Natural killer cell (primary cell): ENCODE measurements at regions not wholly inside any gene's neighbourhood (a gene's known extent, or its start where the extent isn't known, plus 50 kb on each side); places are given as distances from the start of the nearest gene placed in this dataset.

Experiments used
- ATAC-seq, 3 donors: fragments of 150-1000 bp in 2 of 3; fragments of 200-7000 bp in 1 of 3; cut with Tn5 transposase; 1 replicate in 1 of 3; 2 replicates in 2 of 3; pipeline ENCODE4 v1.10.0; 2021; ENCODE audit warnings: mild to moderate bottlenecking in 2 of 3, moderate library complexity in 2 of 3
- DNase-seq, 2 donors: peaks; one replicate each; pipeline versions ENCODE4 v3.0.0 to v3.0.0-alpha.2; 2013 to 2021; ENCODE audit warnings: mixed read lengths in 1 of 2
- H3K27ac ChIP-seq: one replicate; pipeline ENCODE4 v1.5.1; 2013; ENCODE audit warnings: mild to moderate bottlenecking, low read length
- H3K27me3 ChIP-seq: one replicate; pipeline ENCODE4 v1.6.1; 2013; ENCODE audit warnings: low read length; ENCODE audit not compliant: control insufficient read depth, insufficient read depth
- H3K36me3 ChIP-seq: one replicate; pipeline ENCODE4 v1.6.1; 2013; ENCODE audit warnings: low read length; ENCODE audit not compliant: control insufficient read depth, insufficient read depth
- H3K4me1 ChIP-seq: one replicate; pipeline ENCODE4 v1.6.1; 2013; ENCODE audit warnings: low read length; ENCODE audit not compliant: control insufficient read depth, insufficient read depth
- H3K4me3 ChIP-seq: one replicate; pipeline ENCODE4 v1.5.1; 2013; ENCODE audit warnings: low read length
- H3K9me3 ChIP-seq: one replicate; pipeline ENCODE4 v1.6.1; 2013; ENCODE audit warnings: low read length; ENCODE audit not compliant: control insufficient read depth, insufficient read depth
- H3K27ac Mint-ChIP-seq, 2 donors: one replicate each; pipeline ENCODE4 v1.8.0; 2022; ENCODE audit warnings: mild to moderate bottlenecking in 2 of 2, mixed read lengths in 2 of 2, moderate library complexity in 1 of 2
- H3K27me3 Mint-ChIP-seq, 2 donors: one replicate each; pipeline ENCODE4 v1.8.0; 2022; ENCODE audit warnings: low read depth in 2 of 2, mixed read lengths in 2 of 2
- H3K36me3 Mint-ChIP-seq: one replicate; pipeline ENCODE4 v1.8.0; 2022; ENCODE audit warnings: mixed read lengths
- H3K4me1 Mint-ChIP-seq, 2 donors: one replicate each; pipeline ENCODE4 v1.8.0; 2022; ENCODE audit warnings: mixed read lengths in 2 of 2
- H3K4me3 Mint-ChIP-seq: one replicate; pipeline ENCODE4 v1.8.0; 2022; ENCODE audit warnings: mild to moderate bottlenecking, moderate library complexity, mixed read lengths
- H3K9me3 Mint-ChIP-seq, 2 donors: one replicate each; pipeline ENCODE4 v1.8.0; 2022; ENCODE audit warnings: mixed read lengths in 2 of 2
- WGBS: methylation state at CpG from one replicate; pipeline ENCODE4 v1.1.7; 2013; ENCODE audit warnings: missing lambda C conversion rate; ENCODE audit not compliant: insufficient coverage; 5-methylcytosine and 5-hydroxymethylcytosine counted together
- intact Hi-C: fragments of 100-400 bp; cut with micrococcal nuclease; formaldehyde crosslinking; loops from one replicate; pipeline ENCODE4 v1.14.2; 2022
- TF ChIP-seq, protein P1 (sequence below): fragments of 200-600 bp; IDR thresholded peaks from one replicate; pipeline ENCODE4 v1.8.0; 2022; ENCODE audit warnings: antibody characterized with exemption

DNA sequence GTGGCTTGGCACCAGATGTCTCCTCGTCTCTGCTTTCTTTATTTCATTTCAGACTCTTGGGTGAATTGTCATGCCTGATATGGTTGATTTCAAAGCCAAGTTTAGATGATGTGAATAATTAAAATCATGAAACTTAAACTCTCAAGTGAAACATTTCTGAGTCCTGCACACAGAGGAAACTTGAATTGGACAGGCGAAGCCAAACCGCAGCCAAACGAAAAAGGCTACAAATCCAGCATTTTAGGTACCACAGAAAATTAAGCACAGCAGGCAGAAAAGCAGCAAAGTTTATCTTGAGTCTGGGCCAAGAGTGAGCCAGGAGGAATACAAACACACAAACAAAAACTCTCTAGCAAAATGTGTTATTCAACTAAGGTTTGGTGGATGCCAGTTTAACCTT lies 659.8 kb upstream of the KLF4 start:
- Histone ChIP-seq H3K4me1 (no peaks in the 10 kb centered on the region), H3K27ac (no peak overlapping the region), H3K27me3 (no peaks in the 10 kb centered on the region), H3K4me3 (no peak overlapping the region), H3K36me3 (no peaks in the 10 kb centered on the region), H3K9me3 (no peaks in the 10 kb centered on the region)
- intact Hi-C loops: no loop called here
- TF ChIP-seq, protein P1, sequence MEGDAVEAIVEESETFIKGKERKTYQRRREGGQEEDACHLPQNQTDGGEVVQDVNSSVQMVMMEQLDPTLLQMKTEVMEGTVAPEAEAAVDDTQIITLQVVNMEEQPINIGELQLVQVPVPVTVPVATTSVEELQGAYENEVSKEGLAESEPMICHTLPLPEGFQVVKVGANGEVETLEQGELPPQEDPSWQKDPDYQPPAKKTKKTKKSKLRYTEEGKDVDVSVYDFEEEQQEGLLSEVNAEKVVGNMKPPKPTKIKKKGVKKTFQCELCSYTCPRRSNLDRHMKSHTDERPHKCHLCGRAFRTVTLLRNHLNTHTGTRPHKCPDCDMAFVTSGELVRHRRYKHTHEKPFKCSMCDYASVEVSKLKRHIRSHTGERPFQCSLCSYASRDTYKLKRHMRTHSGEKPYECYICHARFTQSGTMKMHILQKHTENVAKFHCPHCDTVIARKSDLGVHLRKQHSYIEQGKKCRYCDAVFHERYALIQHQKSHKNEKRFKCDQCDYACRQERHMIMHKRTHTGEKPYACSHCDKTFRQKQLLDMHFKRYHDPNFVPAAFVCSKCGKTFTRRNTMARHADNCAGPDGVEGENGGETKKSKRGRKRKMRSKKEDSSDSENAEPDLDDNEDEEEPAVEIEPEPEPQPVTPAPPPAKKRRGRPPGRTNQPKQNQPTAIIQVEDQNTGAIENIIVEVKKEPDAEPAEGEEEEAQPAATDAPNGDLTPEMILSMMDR: no peak
- Mint-ChIP-seq H3K4me1 (no peaks in the 10 kb centered on the region), H3K4me3 (no peak overlapping the region), H3K27ac (no peak overlapping the region), H3K36me3 (peaks cover 7% of the 10 kb centered on the region), H3K9me3 (peaks cover 6 to 10% of the 10 kb centered on the region in 2 donors), H3K27me3 (no peaks in the 10 kb centered on the region)
- WGBS: 89% methylated on average over 4 of the region's 4 CpGs
- no peak for ATAC-seq
- no peak for DNase-seq

DNA sequence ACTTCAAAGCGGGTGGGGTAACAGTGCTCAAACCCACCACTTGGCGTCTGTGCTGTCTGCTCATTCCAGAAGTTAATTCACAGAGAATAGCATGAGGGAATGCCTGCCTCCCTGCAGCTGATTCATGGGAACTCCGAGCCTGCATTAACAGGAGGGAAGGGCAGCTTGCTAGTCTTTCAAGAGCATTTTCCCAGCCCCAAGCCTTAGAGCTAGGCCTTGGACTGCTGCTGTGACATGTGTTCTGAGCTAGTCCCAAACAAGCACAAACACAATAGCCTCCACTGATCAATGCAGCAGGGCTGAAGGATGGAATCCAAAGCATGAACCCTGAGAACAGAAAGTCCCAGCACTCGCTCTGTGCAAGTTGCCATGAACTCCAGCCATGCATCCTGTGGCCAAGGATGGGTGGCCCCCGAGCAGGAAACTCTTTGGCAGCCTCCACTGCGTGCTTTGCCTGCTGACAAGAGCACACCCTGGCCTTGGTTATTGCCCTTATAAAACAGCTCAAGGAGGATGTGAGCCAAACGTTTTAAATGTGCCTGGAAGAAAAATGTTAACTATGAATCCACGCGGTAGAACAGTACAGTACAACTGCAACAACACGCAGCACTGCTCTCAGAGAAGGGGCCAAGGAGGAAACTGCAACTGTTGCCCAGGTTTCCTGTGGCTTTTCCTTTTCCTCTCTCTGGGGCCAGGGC lies 653.1 kb upstream of the KLF4 start:
- Mint-ChIP-seq H3K4me1 (no peaks in the 10 kb centered on the region), H3K36me3 (peaks cover 7% of the 10 kb centered on the region), H3K27me3 (no peaks in the 10 kb centered on the region), H3K9me3 (peaks cover 12 to 13% of the 10 kb centered on the region in 2 donors), H3K27ac (no peak overlapping the region), H3K4me3 (no peak overlapping the region)
- DNase-seq (no peak), ATAC-seq (no peak)
- H3K4me1 ChIP-seq: no peaks in the 10 kb centered on the region
- no peaks in the 10 kb centered on the region for H3K36me3 ChIP-seq
- 35% methylated on average over 10 of the region's 10 CpGs for WGBS
- TF ChIP-seq, protein P1: no peak
- H3K9me3 ChIP-seq: no peaks in the 10 kb centered on the region
- H3K27me3 ChIP-seq: no peaks in the 10 kb centered on the region
- intact Hi-C loops: no loop called here
- no peak overlapping the region for H3K4me3 ChIP-seq
- no peak overlapping the region for H3K27ac ChIP-seq

DNA sequence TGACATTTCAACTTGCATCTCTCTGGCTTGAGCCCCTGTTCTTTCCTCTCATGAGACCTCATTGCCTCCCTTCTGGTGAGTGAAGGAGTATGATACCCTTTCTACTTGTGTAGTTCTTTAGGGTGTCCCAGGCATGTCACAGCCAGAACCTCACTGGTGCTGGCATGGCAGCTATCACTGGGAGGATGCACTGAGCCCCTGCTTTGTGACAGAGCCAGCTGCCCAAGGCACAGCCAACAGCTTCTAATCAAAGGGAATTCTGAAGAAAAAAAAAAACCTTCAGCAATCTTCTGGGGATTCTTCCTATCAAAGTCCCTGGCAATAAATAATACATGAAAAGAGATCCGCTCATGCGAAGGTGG lies 652.6 kb upstream of the KLF4 start:
- H3K27ac Mint-ChIP-seq: no peak overlapping the region
- TF ChIP-seq, protein P1: no peak
- intact Hi-C loops: no loop called here

DNA sequence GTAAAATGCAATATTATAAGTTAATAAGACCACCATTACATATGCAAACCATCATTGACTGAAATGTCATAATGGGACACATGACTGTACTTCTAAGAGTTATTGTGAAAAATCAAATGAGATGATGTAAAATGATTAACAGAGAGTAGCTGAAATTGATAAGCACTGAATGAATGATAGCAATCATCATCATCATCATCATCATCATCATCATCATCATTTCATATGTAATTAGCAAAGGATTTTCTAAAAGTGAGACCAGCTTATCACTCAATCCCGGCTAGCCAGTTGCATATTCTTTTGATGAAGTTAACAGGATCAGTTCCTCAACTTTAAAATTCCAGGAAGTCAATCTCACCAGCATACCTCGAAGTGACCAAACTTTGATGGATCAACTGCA lies 650.3 kb upstream of the KLF4 start:
- H3K9me3 Mint-ChIP-seq: peaks cover 8 to 11% of the 10 kb centered on the region in 2 donors
- no peak overlapping the region for H3K27ac ChIP-seq
- TF ChIP-seq, protein P1: no peak

More for the DNA sequence above, 652.6 kb upstream of the KLF4 start:
- H3K9me3 Mint-ChIP-seq: peaks cover 12 to 16% of the 10 kb centered on the region in 2 donors
- no peak overlapping the region for H3K4me3 Mint-ChIP-seq
- no peaks in the 10 kb centered on the region for H3K4me1 Mint-ChIP-seq
- peaks cover 7% of the 10 kb centered on the region for H3K36me3 Mint-ChIP-seq
- Histone ChIP-seq H3K27me3 (no peaks in the 10 kb centered on the region), H3K27ac (no peak overlapping the region), H3K4me3 (no peak overlapping the region), H3K9me3 (no peaks in the 10 kb centered on the region), H3K4me1 (no peaks in the 10 kb centered on the region), H3K36me3 (no peaks in the 10 kb centered on the region)
- no peaks in the 10 kb centered on the region for H3K27me3 Mint-ChIP-seq
- no peak for ATAC-seq
- WGBS: 93% methylated on average over 2 of the region's 2 CpGs
- DNase-seq: no peak

More for the DNA sequence above, 650.3 kb upstream of the KLF4 start:
- Histone ChIP-seq H3K4me1 (no peaks in the 10 kb centered on the region), H3K36me3 (no peaks in the 10 kb centered on the region), H3K4me3 (no peak overlapping the region), H3K9me3 (no peaks in the 10 kb centered on the region), H3K27me3 (no peaks in the 10 kb centered on the region)
- DNase-seq (no peak), ATAC-seq (no peak)
- H3K4me3 Mint-ChIP-seq: no peak overlapping the region
- no peaks in the 10 kb centered on the region for H3K27me3 Mint-ChIP-seq
- no peak overlapping the region for H3K27ac Mint-ChIP-seq
- intact Hi-C loops: no loop called here
- no peaks in the 10 kb centered on the region for H3K4me1 Mint-ChIP-seq
- no peaks in the 10 kb centered on the region for H3K36me3 Mint-ChIP-seq
- 73% methylated on average over 1 of the region's 2 CpGs for WGBS
